B cell (primary cell): ENCODE measurements at regions not wholly inside any gene's neighbourhood (a gene's known extent, or its start where the extent isn't known, plus 50 kb on each side); places are given as distances from the start of the nearest gene placed in this dataset.

ENCODE experiments used
- ATAC-seq: fragments of 200-7000 bp; cut with Tn5 transposase; one replicate; pipeline ENCODE4 v1.10.0; 2021; ENCODE audit warnings: low read depth, mild to moderate bottlenecking, moderate number of reproducible peaks, moderate library complexity
- CTCF ChIA-PET: fragments of 350-600 bp; sonication (Branson Sonifier 250); formaldehyde crosslinking; loops from one replicate; lab custom pipeline; 2021; ENCODE audit warnings: antibody characterized with exemption, inconsistent platforms; lab: Charles Lee
- POLR2A ChIA-PET: fragments of 350-600 bp; sonication (Branson Sonifier 250); formaldehyde crosslinking; loops from one replicate; lab custom pipeline; 2021; ENCODE audit warnings: antibody characterized with exemption; lab: Charles Lee
- DNase-seq: peaks from one replicate; pipeline ENCODE4 v3.0.0; 2013
- H2AFZ ChIP-seq: 2 replicates; pipeline ENCODE4 v1.6.1; 2012; ENCODE audit warnings: mild to moderate bottlenecking, low read depth, low read length; ENCODE audit not compliant: insufficient read depth, poor library complexity, severe bottlenecking
- H3K27ac ChIP-seq, 2 donors: 1 replicate in 1 of 2; 2 replicates in 1 of 2; pipeline ENCODE4 v1.5.1; 2012 to 2013; ENCODE audit warnings: low read length in 2 of 2, mild to moderate bottlenecking in 2 of 2, moderate library complexity in 1 of 2
- H3K27me3 ChIP-seq, 4 experiments: fragments of 200-600 bp in 1 of 4; sonication (generic) in 1 of 4; replicated peaks in 1 of 4; 1 replicate in 2 of 4; 2 replicates in 2 of 4; pipeline versions ENCODE4 v1.6.1 to v1.7.0; 2013 to 2016; ENCODE audit warnings: low read length in 3 of 4, mild to moderate bottlenecking in 2 of 4, mixed read lengths in 1 of 4, moderate library complexity in 1 of 4; ENCODE audit not compliant: insufficient read depth in 4 of 4, control insufficient read depth in 3 of 4; ENCODE audit errors: control extremely low read depth in 1 of 4
- H3K36me3 ChIP-seq, 2 experiments: replicated peaks in 1 of 2; 1 replicate in 1 of 2; 2 replicates in 1 of 2; pipeline versions ENCODE4 v1.6.1 to v1.7.1; 2013; ENCODE audit warnings: low read length in 1 of 2; ENCODE audit not compliant: insufficient read depth in 2 of 2, control insufficient read depth in 1 of 2; ENCODE audit errors: control extremely low read depth in 1 of 2, extremely low read depth in 1 of 2
- H3K4me1 ChIP-seq, 2 donors: fragments of 200-600 bp in 1 of 2; sonication (generic) in 1 of 2; 1 replicate in 1 of 2; 2 replicates in 1 of 2; pipeline versions ENCODE4 v1.5.1 to v1.6.1; 2013 to 2017; ENCODE audit warnings: low read length in 2 of 2; ENCODE audit not compliant: control insufficient read depth in 2 of 2, insufficient read depth in 2 of 2
- H3K4me2 ChIP-seq: replicated peaks from 2 replicates; pipeline ENCODE3; 2012; ENCODE audit warnings: mild to moderate bottlenecking, low read depth, low read length; ENCODE audit not compliant: poor library complexity, severe bottlenecking
- H3K4me3 ChIP-seq, 5 experiments: fragments of 200-600 bp in 1 of 5; sonication (generic) in 1 of 5; 1 replicate in 3 of 5; 2 replicates in 2 of 5; pipeline versions ENCODE4 v1.5.1 to v1.7.0; 2011 to 2016; ENCODE audit warnings: low read length in 4 of 5, mild to moderate bottlenecking in 4 of 5, low read depth in 2 of 5, control low read depth in 1 of 5, moderate library complexity in 1 of 5; ENCODE audit not compliant: insufficient read depth in 1 of 5; ENCODE audit errors: control extremely low read depth in 1 of 5, extremely low read depth in 1 of 5
- H3K79me2 ChIP-seq: fragments of 200-600 bp; sonication (generic); one replicate; pipeline ENCODE4 v1.6.0; 2016; ENCODE audit warnings: low read length; ENCODE audit not compliant: control insufficient read depth, insufficient read depth
- H3K9ac ChIP-seq: fragments of 200-600 bp; sonication (generic); 2 replicates; pipeline ENCODE4 v1.6.1; 2017; ENCODE audit warnings: mild to moderate bottlenecking, low read length, moderate library complexity
- H3K9me3 ChIP-seq, 3 donors: one replicate each; pipeline versions ENCODE4 v1.6.1 to v1.7.1; 2013; ENCODE audit warnings: low read length in 2 of 3; ENCODE audit not compliant: control insufficient read depth in 2 of 3, insufficient read depth in 1 of 3; ENCODE audit errors: control extremely low read depth in 1 of 3
- H4K20me1 ChIP-seq: 2 replicates; pipeline ENCODE4 v1.6.0; 2012; ENCODE audit warnings: mild to moderate bottlenecking, low read length; ENCODE audit not compliant: insufficient read depth, control insufficient read depth, poor library complexity, severe bottlenecking
- H3K27ac Mint-ChIP-seq: one replicate; pipeline ENCODE4 v1.8.0; 2021; ENCODE audit warnings: mixed read lengths
- H3K27me3 Mint-ChIP-seq: one replicate; pipeline ENCODE4 v1.8.0; 2021; ENCODE audit warnings: mixed read lengths
- H3K4me1 Mint-ChIP-seq: one replicate; pipeline ENCODE4 v1.8.0; 2021; ENCODE audit warnings: mixed read lengths
- H3K4me3 Mint-ChIP-seq: one replicate; pipeline ENCODE4 v1.8.0; 2021; ENCODE audit warnings: mixed read lengths
- H3K9me3 Mint-ChIP-seq: one replicate; pipeline ENCODE4 v1.8.0; 2022; ENCODE audit warnings: mixed read lengths; ENCODE audit not compliant: insufficient read depth
- CTCF ChIP-seq: fragments of 200-600 bp; IDR thresholded peaks from one replicate; pipeline ENCODE4 v1.8.0; 2022; ENCODE audit warnings: antibody characterized with exemption, mild to moderate bottlenecking
- EZH2 ChIP-seq: IDR thresholded peaks from 2 replicates; pipeline ENCODE4 v1.6.1; 2012; ENCODE audit warnings: borderline replicate concordance, low read depth, mild to moderate bottlenecking, moderate library complexity, low read length; ENCODE audit not compliant: insufficient read depth, poor library complexity, severe bottlenecking
- WGBS: methylation state at CpG from one replicate; pipeline ENCODE4 v1.1.5; 2013; ENCODE audit warnings: missing lambda C conversion rate; ENCODE audit not compliant: insufficient coverage; 5-methylcytosine and 5-hydroxymethylcytosine counted together
- intact Hi-C: fragments of 100-400 bp; cut with micrococcal nuclease; formaldehyde crosslinking; loops from one replicate; pipeline ENCODE4 v1.10.0; 2022

- intact Hi-C loops = no loop called here
- peaks cover 0 to 8% (median 0%) of the 10 kb centered on the region in 3 donors for H3K9me3 ChIP-seq
- Mint-ChIP-seq H3K27me3 (no peaks in the 10 kb centered on the region), H3K4me1 (no peaks in the 10 kb centered on the region), H3K9me3 (peaks cover 4% of the 10 kb centered on the region), H3K27ac (no peak overlapping the region), H3K4me3 (no peak overlapping the region)
- no peak overlapping the region for H3K27ac ChIP-seq
- H3K4me1 ChIP-seq = no peaks in the 10 kb centered on the region
- no peaks in the 10 kb centered on the region for H3K79me2 ChIP-seq
- H3K9ac ChIP-seq = no peak overlapping the region
- no peak overlapping the region for H2AFZ ChIP-seq
- TF ChIP-seq CTCF (no peak), EZH2 (no peak)
- DNase-seq = no peak
- H3K4me2 ChIP-seq = no peak overlapping the region
- no peaks in the 10 kb centered on the region for H4K20me1 ChIP-seq
- WGBS = no CpG with 5 or more reads among the region's 1 CpG
- H3K27me3 ChIP-seq = no peaks in the 10 kb centered on the region
- ATAC-seq = no peak
- no peaks in the 10 kb centered on the region for H3K36me3 ChIP-seq
- H3K4me3 ChIP-seq = no peak overlapping the region
- ChIA-PET POLR2A (no interaction called here), CTCF (no interaction called here)
These were observed 799.4 kb upstream of the TENM4 start for GRCh38 chr11:80240245-80240644.

GRCh38 chr11:80239217-80239616 lies 798.4 kb upstream of the TENM4 start:
- WGBS = 100% methylated on average over 1 of the region's 1 CpG

More at GRCh38 chr11:80239217-80239616, 798.4 kb upstream of the TENM4 start:
- no peaks in the 10 kb centered on the region for H4K20me1 ChIP-seq
- ATAC-seq = no peak
- peaks cover 0 to 5% (median 0%) of the 10 kb centered on the region in 3 donors for H3K9me3 ChIP-seq
- H3K27ac ChIP-seq = no peak overlapping the region
- Mint-ChIP-seq H3K27me3 (no peaks in the 10 kb centered on the region), H3K4me1 (no peaks in the 10 kb centered on the region), H3K4me3 (no peak overlapping the region), H3K9me3 (peaks cover 6% of the 10 kb centered on the region), H3K27ac (no peak overlapping the region)
- no peak overlapping the region for H2AFZ ChIP-seq
- H3K4me1 ChIP-seq = no peaks in the 10 kb centered on the region
- H3K4me3 ChIP-seq = no peak overlapping the region
- H3K36me3 ChIP-seq = no peaks in the 10 kb centered on the region
- no peak overlapping the region for H3K9ac ChIP-seq
- H3K79me2 ChIP-seq = no peaks in the 10 kb centered on the region
- TF ChIP-seq EZH2 = no peak
- TF ChIP-seq CTCF = no peak
- intact Hi-C loops = no loop called here
- POLR2A ChIA-PET = no interaction called here
- no peak for DNase-seq
- CTCF ChIA-PET = no interaction called here
- no peak overlapping the region for H3K4me2 ChIP-seq
- no peaks in the 10 kb centered on the region for H3K27me3 ChIP-seq
